Stomach (tissue), 8 donors: ENCODE measurements at regions not wholly inside any gene's neighbourhood (a gene's known extent, or its start where the extent isn't known, plus 50 kb on each side); places are given as distances from the start of the nearest gene placed in this dataset.
A peak's percentile ranks its signal among the peaks of the same experiment; 100 is the strongest.

Experiments
- DNase-seq, 2 donors: peaks; one replicate each; pipeline versions ENCODE4 v3.0.0 to v3.0.0-alpha.2; 2013 to 2019
- H3K27ac ChIP-seq, 5 donors: fragments of 200-600 bp in 4 of 5; sonication (generic) in 4 of 5; one replicate each; pipeline ENCODE4 v1.5.1; 2013 to 2019; ENCODE audit warnings: mild to moderate bottlenecking in 1 of 5, moderate library complexity in 1 of 5
- H3K27me3 ChIP-seq, 3 donors: fragments of 200-600 bp; sonication (generic); one replicate each; pipeline ENCODE4 v1.5.1; 2017 to 2019; ENCODE audit warnings: mixed run types in 1 of 3
- H3K36me3 ChIP-seq, 4 donors: fragments of 200-600 bp; sonication (generic); 1 replicate in 3 of 4; 2 replicates in 1 of 4; pipeline ENCODE4 v1.5.1; 2016 to 2019
- H3K4me1 ChIP-seq, 4 donors: fragments of 200-600 bp; sonication (generic); one replicate each; pipeline ENCODE4 v1.5.1; 2016 to 2019
- H3K4me3 ChIP-seq, 4 donors: fragments of 200-600 bp; sonication (generic) in 3 of 4; one replicate each; pipeline ENCODE4 v1.5.1; 2016 to 2019; ENCODE audit warnings: mild to moderate bottlenecking in 1 of 4
- H3K9me3 ChIP-seq, 4 donors: fragments of 200-600 bp; sonication (generic); one replicate each; pipeline ENCODE4 v1.5.1; 2016 to 2019
- CTCF ChIP-seq, 7 experiments: fragments of 450-650 bp in 4 of 7; fragments of 200-600 bp in 3 of 7; sonication (generic) in 3 of 7; IDR thresholded peaks; one replicate each; pipeline ENCODE4 v1.5.1; 2016 to 2019; ENCODE audit warnings: antibody characterized with exemption in 7 of 7, control low read depth in 2 of 7, mild to moderate bottlenecking in 1 of 7
- EP300 ChIP-seq: sonication (generic); formaldehyde crosslinking; IDR thresholded peaks from one replicate; pipeline ENCODE4 v1.6.1; 2017; ENCODE audit warnings: antibody characterized with exemption
- POLR2A ChIP-seq, 4 donors: fragments of 450-650 bp; IDR thresholded peaks; one replicate each; pipeline ENCODE4 v1.6.1; 2016; ENCODE audit warnings: antibody characterized with exemption in 4 of 4, control low read depth in 2 of 4, mild to moderate bottlenecking in 1 of 4, moderate library complexity in 1 of 4
- POLR2AphosphoS5 ChIP-seq, 3 donors: sonication (generic); formaldehyde crosslinking; IDR thresholded peaks; one replicate each; pipeline ENCODE4 v1.6.1; 2016; ENCODE audit warnings: antibody characterized with exemption in 3 of 3
- WGBS, 5 donors: extraction: QIAGEN DNeasy Blood & Tissue Kit in 3 of 5; methylation state at CpG; one replicate each; pipeline versions ENCODE4 v1.1.5 to v1.1.7; 2013 to 2018; 5-methylcytosine and 5-hydroxymethylcytosine counted together
- intact Hi-C: fragments of 100-400 bp; cut with DNase I; formaldehyde crosslinking; loops from one replicate; pipeline ENCODE4 v1.15.1; 2023; ENCODE audit warnings: low total_unique reads
- donor health status: healthy with polysubstance abuse.
- donor health status: Bipolar disorder and iron deficiency.
- donor health status: healthy.

GRCh38 chr4:124143632-124144031 is 568.9 kb downstream of the ANKRD50 start:
- 87 to 97% (median 92%) methylated on average over 4 of the region's 4 CpGs for whole genome bisulfite sequencing, 5 donors
- no peaks in the 10 kb centered on the region for H3K27me3 ChIP-seq
- DNase-seq, result no peak
- no peaks in the 10 kb centered on the region for H3K9me3 ChIP-seq
- intact Hi-C loops, result no loop called here
- H3K4me1 ChIP-seq, result peaks cover 0 to 10% (median 0%) of the 10 kb centered on the region in 4 donors
- H3K4me3 ChIP-seq, result no peak overlapping the region
- no peak overlapping the region for H3K27ac ChIP-seq
- TF ChIP-seq CTCF (IDR thresholded peaks at IDR 0.05) (no peak), EP300 (no peak), POLR2A (IDR thresholded peaks at IDR 0.05) (no peak)
- H3K36me3 ChIP-seq, result no peaks in the 10 kb centered on the region

- 30 to 54% (median 48%) methylated on average over 4 of the region's 4 CpGs for whole genome bisulfite sequencing, 5 donors
- intact Hi-C loops, result no loop called here
- peak in 1 of 2 donors; percentile 16 for DNase-seq
- no peak overlapping the region for H3K4me3 ChIP-seq
- H3K36me3 ChIP-seq, result no peaks in the 10 kb centered on the region
- H3K27me3 ChIP-seq, result no peaks in the 10 kb centered on the region
- TF ChIP-seq CTCF (IDR thresholded peaks at IDR 0.05) (no peak), POLR2A (IDR thresholded peaks at IDR 0.05) (no peak), POLR2AphosphoS5 (IDR thresholded peaks at IDR 0.05) (no peak), EP300 (no peak)
- H3K9me3 ChIP-seq, result no peaks in the 10 kb centered on the region
- peaks cover 0 to 10% (median 0%) of the 10 kb centered on the region in 4 donors for H3K4me1 ChIP-seq
- no peak overlapping the region for H3K27ac ChIP-seq
Observed at GRCh38 chr4:124144238-124144654, 568.3 kb downstream of the ANKRD50 start.

- Histone ChIP-seq H3K27ac (no peak overlapping the region), H3K9me3 (no peaks in the 10 kb centered on the region), H3K4me3 (no peak overlapping the region), H3K27me3 (no peaks in the 10 kb centered on the region), H3K36me3 (no peaks in the 10 kb centered on the region), H3K4me1 (peaks cover 0 to 10% (median 0%) of the 10 kb centered on the region in 4 donors)
- WGBS, 5 donors, result 16 to 35% (median 26%) methylated on average over 1 of the region's 1 CpG
- no peak for TF ChIP-seq POLR2A (IDR thresholded peaks at IDR 0.05)
- intact Hi-C loops, result no loop called here
- DNase-seq, result no peak
Observed at GRCh38 chr4:124146068-124146467, 566.5 kb downstream of the ANKRD50 start.

- WGBS, 5 donors, result 88 to 96% (median 91%) methylated on average over 2 of the region's 2 CpGs
- TF ChIP-seq EP300 (no peak), POLR2AphosphoS5 (IDR thresholded peaks at IDR 0.05) (no peak), POLR2A (IDR thresholded peaks at IDR 0.05) (no peak), CTCF (IDR thresholded peaks at IDR 0.05) (no peak)
- no peak overlapping the region for H3K4me3 ChIP-seq
Observed at GRCh38 chr4:124151031-124151430, 561.5 kb downstream of the ANKRD50 start.

GRCh38 chr4:124152132-124152531 is 560.4 kb downstream of the ANKRD50 start:
- Histone ChIP-seq H3K9me3 (no peaks in the 10 kb centered on the region), H3K4me3 (no peak overlapping the region), H3K27ac (no peak overlapping the region), H3K4me1 (no peaks in the 10 kb centered on the region), H3K36me3 (no peaks in the 10 kb centered on the region), H3K27me3 (no peaks in the 10 kb centered on the region)
- intact Hi-C loops, result no loop called here
- 76 to 91% (median 82%) methylated on average over 8 of the region's 8 CpGs for WGBS, 5 donors
- no peak for DNase-seq
- TF ChIP-seq POLR2A (IDR thresholded peaks at IDR 0.05), result no peak
- no peak for TF ChIP-seq EP300
- TF ChIP-seq CTCF (IDR thresholded peaks at IDR 0.05), result no peak
- no peak for TF ChIP-seq POLR2AphosphoS5 (IDR thresholded peaks at IDR 0.05)

More at GRCh38 chr4:124151031-124151430, 561.5 kb downstream of the ANKRD50 start:
- intact Hi-C loops, result no loop called here
- Histone ChIP-seq H3K4me1 (no peaks in the 10 kb centered on the region), H3K36me3 (no peaks in the 10 kb centered on the region), H3K27me3 (no peaks in the 10 kb centered on the region), H3K27ac (no peak overlapping the region), H3K9me3 (no peaks in the 10 kb centered on the region)
- no peak for DNase-seq
